ENCODE measurements at regions not wholly inside any gene's neighbourhood (a gene's known extent, or its start where the extent isn't known, plus 50 kb on each side); places are given as distances from the start of the nearest gene placed in this dataset.

DNA sequence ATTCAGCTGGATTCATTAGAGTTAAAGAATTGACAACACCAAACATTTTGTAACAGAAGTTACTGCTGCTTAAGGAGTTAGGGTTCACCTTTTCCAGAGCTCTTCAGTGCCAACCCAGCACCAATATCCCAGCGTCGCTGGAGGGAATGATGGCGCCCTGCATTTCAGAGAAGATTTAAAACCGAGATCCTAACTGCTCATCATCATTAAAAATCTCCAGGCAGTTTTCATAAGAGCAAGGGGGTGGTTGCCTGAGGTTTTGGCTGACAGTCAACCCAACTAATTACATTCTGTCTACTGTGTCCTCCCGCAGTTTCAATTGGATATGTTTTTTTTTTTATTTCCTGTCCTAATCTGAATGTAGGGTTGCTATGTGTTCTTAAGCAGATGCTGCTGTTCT is 509.6 kb upstream of the TCF4 start:
- no TSS peak for BruUV-seq (replicated peaks)
- dilution Hi-C loops (cut with HindIII; ENCODE audit: low sequenced_read_pairs, unreplicated experiment): no loop called here

More for the DNA sequence above, 509.6 kb upstream of the TCF4 start:
- H3K4me3 ChIP-seq (ENCODE audit: insufficient read depth, low read depth, low read length): no peak overlapping the region
- no peak overlapping the region for H4K8ac ChIP-seq (ENCODE audit: low read depth in 2 of 2, low read length in 2 of 2)
- H2AFZ ChIP-seq (replicated peaks; ENCODE audit: low read length, poor library complexity): no peak overlapping the region
- H2AK9ac ChIP-seq (replicated peaks; ENCODE audit: low read depth, low read length, poor library complexity): no peak overlapping the region
- no peak overlapping the region for H3K23ac ChIP-seq (ENCODE audit: low read depth, low read length)
- H3K9me1 ChIP-seq (ENCODE audit: insufficient read depth, low read length): no peaks in the 10 kb centered on the region
- H3K4me1 ChIP-seq (ENCODE audit: control insufficient read depth, insufficient read depth, low read length): no peaks in the 10 kb centered on the region
- no peak for TF ChIP-seq FOS (IDR thresholded peaks at IDR 0.05; ENCODE audit: low read depth, low read length)
- TF ChIP-seq CHD1 (IDR thresholded peaks at IDR 0.05; ENCODE audit: low read depth, low read length): no peak
- TF ChIP-seq NFE2L2 (IDR thresholded peaks at IDR 0.05; ENCODE audit: low read depth, low read length): no peak
- TF ChIP-seq MXI1 (IDR thresholded peaks at IDR 0.05; ENCODE audit: borderline replicate concordance, low read depth, low read length): no peak
- no peak for TF ChIP-seq MAZ (IDR thresholded peaks at IDR 0.05; ENCODE audit: borderline replicate concordance, low read depth, low read length)
- TF ChIP-seq, protein P1, sequence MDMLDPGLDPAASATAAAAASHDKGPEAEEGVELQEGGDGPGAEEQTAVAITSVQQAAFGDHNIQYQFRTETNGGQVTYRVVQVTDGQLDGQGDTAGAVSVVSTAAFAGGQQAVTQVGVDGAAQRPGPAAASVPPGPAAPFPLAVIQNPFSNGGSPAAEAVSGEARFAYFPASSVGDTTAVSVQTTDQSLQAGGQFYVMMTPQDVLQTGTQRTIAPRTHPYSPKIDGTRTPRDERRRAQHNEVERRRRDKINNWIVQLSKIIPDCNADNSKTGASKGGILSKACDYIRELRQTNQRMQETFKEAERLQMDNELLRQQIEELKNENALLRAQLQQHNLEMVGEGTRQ (IDR thresholded peaks at IDR 0.05; ENCODE audit: low read depth, low read length): no peak
- TF ChIP-seq CEBPB (IDR thresholded peaks at IDR 0.05; ENCODE audit: low read depth, low read length): no peak
- TF ChIP-seq RAD21 (IDR thresholded peaks at IDR 0.05; ENCODE audit: low read length): no peak
- TF ChIP-seq BHLHE40 (IDR thresholded peaks at IDR 0.05; ENCODE audit: low read depth, low read length): no peak
- TF ChIP-seq, protein P2, sequence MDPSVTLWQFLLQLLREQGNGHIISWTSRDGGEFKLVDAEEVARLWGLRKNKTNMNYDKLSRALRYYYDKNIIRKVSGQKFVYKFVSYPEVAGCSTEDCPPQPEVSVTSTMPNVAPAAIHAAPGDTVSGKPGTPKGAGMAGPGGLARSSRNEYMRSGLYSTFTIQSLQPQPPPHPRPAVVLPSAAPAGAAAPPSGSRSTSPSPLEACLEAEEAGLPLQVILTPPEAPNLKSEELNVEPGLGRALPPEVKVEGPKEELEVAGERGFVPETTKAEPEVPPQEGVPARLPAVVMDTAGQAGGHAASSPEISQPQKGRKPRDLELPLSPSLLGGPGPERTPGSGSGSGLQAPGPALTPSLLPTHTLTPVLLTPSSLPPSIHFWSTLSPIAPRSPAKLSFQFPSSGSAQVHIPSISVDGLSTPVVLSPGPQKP (IDR thresholded peaks at IDR 0.05; ENCODE audit: borderline replicate concordance, low read depth, low read length): no peak
- TF ChIP-seq POLR2A (IDR thresholded peaks at IDR 0.05; ENCODE audit: low read depth, low read length): no peak
- no peak for TF ChIP-seq RCOR1 (IDR thresholded peaks at IDR 0.05; ENCODE audit: insufficient replicate concordance, low read length)
- TF ChIP-seq, protein P3, sequence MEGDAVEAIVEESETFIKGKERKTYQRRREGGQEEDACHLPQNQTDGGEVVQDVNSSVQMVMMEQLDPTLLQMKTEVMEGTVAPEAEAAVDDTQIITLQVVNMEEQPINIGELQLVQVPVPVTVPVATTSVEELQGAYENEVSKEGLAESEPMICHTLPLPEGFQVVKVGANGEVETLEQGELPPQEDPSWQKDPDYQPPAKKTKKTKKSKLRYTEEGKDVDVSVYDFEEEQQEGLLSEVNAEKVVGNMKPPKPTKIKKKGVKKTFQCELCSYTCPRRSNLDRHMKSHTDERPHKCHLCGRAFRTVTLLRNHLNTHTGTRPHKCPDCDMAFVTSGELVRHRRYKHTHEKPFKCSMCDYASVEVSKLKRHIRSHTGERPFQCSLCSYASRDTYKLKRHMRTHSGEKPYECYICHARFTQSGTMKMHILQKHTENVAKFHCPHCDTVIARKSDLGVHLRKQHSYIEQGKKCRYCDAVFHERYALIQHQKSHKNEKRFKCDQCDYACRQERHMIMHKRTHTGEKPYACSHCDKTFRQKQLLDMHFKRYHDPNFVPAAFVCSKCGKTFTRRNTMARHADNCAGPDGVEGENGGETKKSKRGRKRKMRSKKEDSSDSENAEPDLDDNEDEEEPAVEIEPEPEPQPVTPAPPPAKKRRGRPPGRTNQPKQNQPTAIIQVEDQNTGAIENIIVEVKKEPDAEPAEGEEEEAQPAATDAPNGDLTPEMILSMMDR (conservative IDR thresholded peaks at IDR 0.05; ENCODE audit: low read depth, low read length): no peak
- TF ChIP-seq SMC3 (IDR thresholded peaks at IDR 0.05; ENCODE audit: low read depth, low read length): no peak
- TF ChIP-seq MAFK (IDR thresholded peaks at IDR 0.05; ENCODE audit: low read depth, low read length): no peak
- no peak for TF ChIP-seq RFX5 (IDR thresholded peaks at IDR 0.05; ENCODE audit: low read depth, low read length)
- H3K18ac ChIP-seq (ENCODE audit: low read depth, low read length): no peak overlapping the region
- H4K20me1 ChIP-seq (ENCODE audit: insufficient read depth, low read length): no peaks in the 10 kb centered on the region
- no peak overlapping the region for H3K27ac ChIP-seq (ENCODE audit: insufficient read depth, low read length)
- H3K79me1 ChIP-seq (ENCODE audit: low read depth in 1 of 2, low read length in 2 of 2): no peaks in the 10 kb centered on the region
- ChIA-PET POLR2A (ENCODE audit: unreplicated experiment) (no interaction called here), CTCF (no interaction called here)
- no peaks in the 10 kb centered on the region for H3K27me3 ChIP-seq (ENCODE audit: control insufficient read depth, insufficient read depth, low read length)
- intact Hi-C loops (cut with micrococcal nuclease) (no loop called here), in situ Hi-C loops (cut with MboI; ENCODE audit: low sequenced_read_pairs) (no loop called here)
- H3K4me2 ChIP-seq (ENCODE audit: low read depth, low read length): no peak overlapping the region
- H3K9me3 ChIP-seq (ENCODE audit: control insufficient read depth, insufficient read depth, low read length): no peaks in the 10 kb centered on the region
- H2BK5ac ChIP-seq (ENCODE audit: low read depth, low read length, poor library complexity, severe bottlenecking): no peak overlapping the region
- no peak overlapping the region for H2BK15ac ChIP-seq (ENCODE audit: low read depth, low read length)
- ATAC-seq (ENCODE audit: low read depth) (no peak), DNase-seq (no peak)
- H3K14ac ChIP-seq (replicated peaks; ENCODE audit: low read depth, low read length): no peak overlapping the region
- WGBS, 2 experiments (ENCODE audit: extremely low coverage in 2 of 2, insufficient read length in 1 of 2): no CpG with 5 or more reads among the region's 5 CpGs
- no peak overlapping the region for H3K56ac ChIP-seq (ENCODE audit: extremely low read depth, insufficient read depth, low read length)
- no peak overlapping the region for H2BK120ac ChIP-seq (ENCODE audit: low read depth, low read length)
- no peak overlapping the region for H2AK5ac ChIP-seq (ENCODE audit: low read depth, low read length)
- no peak overlapping the region for H2BK20ac ChIP-seq (ENCODE audit: low read depth, low read length)
- H4K5ac ChIP-seq (ENCODE audit: low read depth, low read length): no peak overlapping the region
- H4K91ac ChIP-seq (ENCODE audit: insufficient read depth, low read depth, low read length): no peak overlapping the region
- no peak overlapping the region for H3K9ac ChIP-seq (ENCODE audit: low read depth, low read length)
- no peak overlapping the region for H3K4ac ChIP-seq (ENCODE audit: low read depth, low read length)
- H3K36me3 ChIP-seq (ENCODE audit: control insufficient read depth, insufficient read depth, low read length): no peaks in the 10 kb centered on the region

Data from IMR-90 (cell line).